Chondrocyte (in vitro differentiated cells): ENCODE measurements at regions not wholly inside any gene's neighbourhood (a gene's known extent, or its start where the extent isn't known, plus 50 kb on each side); places are given as distances from the start of the nearest gene placed in this dataset.

Experiments
- DNase-seq: peaks from one replicate; pipeline ENCODE4 v3.0.0; 2021; ENCODE audit warnings: mixed read lengths, low spot score
- H3K27ac Mint-ChIP-seq: one replicate; pipeline ENCODE4 v1.8.0; 2021; ENCODE audit warnings: mild to moderate bottlenecking, moderate library complexity, mixed read lengths; ENCODE audit not compliant: unreplicated experiment
- H3K27me3 Mint-ChIP-seq: 2 replicates; pipeline ENCODE4 v1.8.0; 2021; ENCODE audit warnings: low read depth, mixed read lengths
- H3K36me3 Mint-ChIP-seq: 2 replicates; pipeline ENCODE4 v1.8.0; 2021; ENCODE audit warnings: low read depth, mixed read lengths
- H3K4me1 Mint-ChIP-seq: 2 replicates; pipeline ENCODE4 v1.8.0; 2021; ENCODE audit warnings: low read depth, mild to moderate bottlenecking, mixed read lengths
- H3K4me3 Mint-ChIP-seq: one replicate; pipeline ENCODE4 v1.8.0; 2021; ENCODE audit warnings: mild to moderate bottlenecking, moderate library complexity, mixed read lengths; ENCODE audit not compliant: unreplicated experiment
- H3K9me3 Mint-ChIP-seq: 2 replicates; pipeline ENCODE4 v1.8.0; 2021; ENCODE audit warnings: low read depth, mixed read lengths
- CTCF ChIP-seq: fragments of 200-600 bp; sonication (generic); IDR thresholded peaks from 2 replicates; pipeline ENCODE4 v1.5.0; 2021; ENCODE audit warnings: antibody characterized with exemption, mild to moderate bottlenecking, moderate library complexity

GRCh38 chr15:77540312-77541060, 92.2 kb downstream of the LINGO1 start:
- no peak for TF ChIP-seq CTCF
- H3K36me3 Mint-ChIP-seq = no peaks in the 10 kb centered on the region
- peak overlapping the region; percentile 15 for H3K27ac Mint-ChIP-seq
- no peaks in the 10 kb centered on the region for H3K27me3 Mint-ChIP-seq
- peak; percentile 71 for DNase-seq
- H3K9me3 Mint-ChIP-seq = no peaks in the 10 kb centered on the region
- H3K4me1 Mint-ChIP-seq = peaks cover 51% of the 10 kb centered on the region
- H3K4me3 Mint-ChIP-seq = no peak overlapping the region

GRCh38 chr15:77538793-77539497, 93.8 kb downstream of the LINGO1 start:
- peak; percentile 61 for DNase-seq
- Mint-ChIP-seq H3K4me1 (peaks cover 53% of the 10 kb centered on the region), H3K27ac (peak overlapping the region; percentile 55), H3K9me3 (no peaks in the 10 kb centered on the region), H3K36me3 (no peaks in the 10 kb centered on the region), H3K27me3 (no peaks in the 10 kb centered on the region), H3K4me3 (no peak overlapping the region)
- no peak for TF ChIP-seq CTCF

- H3K4me1 Mint-ChIP-seq = peaks cover 50% of the 10 kb centered on the region
- no peak for TF ChIP-seq CTCF
Measured at GRCh38 chr15:77538027-77538451, 94.7 kb downstream of the LINGO1 start.

GRCh38 chr15:77537006-77537405, 95.7 kb downstream of the LINGO1 start:
- TF ChIP-seq CTCF = no peak
- peaks cover 40% of the 10 kb centered on the region for H3K4me1 Mint-ChIP-seq
- no peak for DNase-seq
- no peak overlapping the region for H3K4me3 Mint-ChIP-seq
- no peaks in the 10 kb centered on the region for H3K27me3 Mint-ChIP-seq
- no peak overlapping the region for H3K27ac Mint-ChIP-seq
- no peaks in the 10 kb centered on the region for H3K9me3 Mint-ChIP-seq
- no peaks in the 10 kb centered on the region for H3K36me3 Mint-ChIP-seq

More at GRCh38 chr15:77538027-77538451, 94.7 kb downstream of the LINGO1 start:
- Mint-ChIP-seq H3K27ac (no peak overlapping the region), H3K9me3 (no peaks in the 10 kb centered on the region), H3K36me3 (no peaks in the 10 kb centered on the region), H3K4me3 (no peak overlapping the region), H3K27me3 (no peaks in the 10 kb centered on the region)
- DNase-seq = no peak

GRCh38 chr15:77535845-77536244, 96.9 kb downstream of the LINGO1 start:
- peaks cover under 1% of the 10 kb centered on the region for H3K9me3 Mint-ChIP-seq
- no peak overlapping the region for H3K27ac Mint-ChIP-seq
- TF ChIP-seq CTCF = no peak
- H3K36me3 Mint-ChIP-seq = no peaks in the 10 kb centered on the region
- H3K4me3 Mint-ChIP-seq = no peak overlapping the region
- no peaks in the 10 kb centered on the region for H3K27me3 Mint-ChIP-seq
- DNase-seq = no peak
- peaks cover 29% of the 10 kb centered on the region for H3K4me1 Mint-ChIP-seq
